ENCODE measurements at regions not wholly inside any gene's neighbourhood (a gene's known extent, or its start where the extent isn't known, plus 50 kb on each side); places are given as distances from the start of the nearest gene placed in this dataset.
"Not testable (repeated sequence)": the region's sequence is repeated elsewhere in the genome, so short reads cannot be mapped to it uniquely, and the experiment has no call there.

- WGBS, 2 experiments (ENCODE audit: insufficient coverage in 1 of 2, insufficient read length in 1 of 2), result 88 to 100% methylated on average over 1 to 2 of the region's 2 CpGs
- no peak for DNase-seq
- no peaks in the 10 kb centered on the region for H3K36me3 Mint-ChIP-seq (ENCODE audit: low read depth)
- Histone ChIP-seq H3K36me3 (ENCODE audit: control insufficient read depth, insufficient read depth, low read length) (no peaks in the 10 kb centered on the region), H3K27ac (ENCODE audit: low read depth, low read length) (no peak overlapping the region), H3K9ac (ENCODE audit: extremely low read depth, low read length, poor library complexity, severe bottlenecking) (no peak overlapping the region), H3K9me3 (ENCODE audit: control insufficient read depth, low read length) (no peaks in the 10 kb centered on the region), H3K27me3 (ENCODE audit: control insufficient read depth, insufficient read depth, low read length, poor library complexity, severe bottlenecking) (no peaks in the 10 kb centered on the region), H3K4me3 (ENCODE audit: low read length) (no peak overlapping the region), H3K4me1 (ENCODE audit: control insufficient read depth, insufficient read depth, low read length) (no peaks in the 10 kb centered on the region)
- no peak overlapping the region for H3K4me3 Mint-ChIP-seq
- no peak overlapping the region for H3K27ac Mint-ChIP-seq
- TF ChIP-seq CTCF (conservative IDR thresholded peaks at IDR 0.05), result no peak
- H3K27me3 Mint-ChIP-seq (ENCODE audit: insufficient read depth), result no peaks in the 10 kb centered on the region
- H3K9me3 Mint-ChIP-seq, result no peaks in the 10 kb centered on the region
- no peaks in the 10 kb centered on the region for H3K4me1 Mint-ChIP-seq
Observed at GRCh38 chr3:84692261-84692660, 266.5 kb upstream of the CADM2 start.

DNA sequence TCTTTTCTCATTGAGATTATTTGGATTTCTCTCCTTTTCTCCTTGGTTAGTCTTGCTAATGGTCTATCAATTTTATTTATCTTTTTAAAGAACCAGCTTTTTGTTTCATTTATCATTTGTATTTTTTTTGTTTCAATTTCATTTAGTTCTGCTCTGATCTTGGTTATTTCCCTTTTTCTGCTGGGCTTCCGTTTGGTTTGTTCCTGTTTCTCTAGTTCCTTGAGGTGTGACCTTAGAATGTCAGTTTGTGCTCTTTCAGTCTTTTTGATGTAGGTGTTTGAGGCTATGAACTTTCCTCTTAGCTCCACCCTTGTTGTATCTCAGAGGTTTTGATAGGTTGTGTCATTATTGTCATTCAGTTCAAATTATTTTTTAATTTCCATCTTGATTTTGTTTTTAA, 248.5 kb upstream of the CADM2 start:
- not testable (repeated sequence) for H3K4me3 ChIP-seq (ENCODE audit: low read length); H3K9ac ChIP-seq (ENCODE audit: extremely low read depth, low read length, poor library complexity, severe bottlenecking)
- WGBS, 2 experiments (ENCODE audit: insufficient coverage in 1 of 2, insufficient read length in 1 of 2), result 80% methylated on average over 1 of the region's 1 CpG; no CpG with 5 or more reads in 1 of the 2 experiments

GRCh38 chr3:84717894-84718293, 240.9 kb upstream of the CADM2 start:
- Mint-ChIP-seq H3K36me3 (ENCODE audit: low read depth) (no peaks in the 10 kb centered on the region), H3K27me3 (ENCODE audit: insufficient read depth) (no peaks in the 10 kb centered on the region), H3K4me3 (no peak overlapping the region), H3K27ac (no peak overlapping the region), H3K4me1 (no peaks in the 10 kb centered on the region), H3K9me3 (no peaks in the 10 kb centered on the region)
- WGBS, 2 experiments (ENCODE audit: insufficient coverage in 1 of 2, insufficient read length in 1 of 2), result 87 to 100% methylated on average over 2 to 3 of the region's 3 CpGs
- H3K36me3 ChIP-seq (ENCODE audit: control insufficient read depth, insufficient read depth, low read length), result no peaks in the 10 kb centered on the region
- TF ChIP-seq CTCF (conservative IDR thresholded peaks at IDR 0.05), result no peak
- H3K4me1 ChIP-seq (ENCODE audit: control insufficient read depth, insufficient read depth, low read length), result no peaks in the 10 kb centered on the region
- H3K27me3 ChIP-seq (ENCODE audit: control insufficient read depth, insufficient read depth, low read length, poor library complexity, severe bottlenecking), result no peaks in the 10 kb centered on the region
- H3K9me3 ChIP-seq (ENCODE audit: control insufficient read depth, low read length), result no peaks in the 10 kb centered on the region
- no peak for DNase-seq
- H3K9ac ChIP-seq (ENCODE audit: extremely low read depth, low read length, poor library complexity, severe bottlenecking), result no peak overlapping the region
- H3K4me3 ChIP-seq (ENCODE audit: low read length), result no peak overlapping the region
- no peak overlapping the region for H3K27ac ChIP-seq (ENCODE audit: low read depth, low read length)

More for the DNA sequence above, 248.5 kb upstream of the CADM2 start:
- H3K9me3 ChIP-seq (ENCODE audit: control insufficient read depth, low read length); H3K4me1 Mint-ChIP-seq; H3K4me3 Mint-ChIP-seq; DNase-seq; H3K27me3 ChIP-seq (ENCODE audit: control insufficient read depth, insufficient read depth, low read length, poor library complexity, severe bottlenecking); H3K36me3 ChIP-seq (ENCODE audit: control insufficient read depth, insufficient read depth, low read length); H3K27ac ChIP-seq (ENCODE audit: low read depth, low read length); H3K27ac Mint-ChIP-seq; H3K4me1 ChIP-seq (ENCODE audit: control insufficient read depth, insufficient read depth, low read length); H3K36me3 Mint-ChIP-seq (ENCODE audit: low read depth); H3K27me3 Mint-ChIP-seq (ENCODE audit: insufficient read depth): not testable (repeated sequence)
- H3K9me3 Mint-ChIP-seq, result peaks cover 11% of the 10 kb centered on the region

DNA sequence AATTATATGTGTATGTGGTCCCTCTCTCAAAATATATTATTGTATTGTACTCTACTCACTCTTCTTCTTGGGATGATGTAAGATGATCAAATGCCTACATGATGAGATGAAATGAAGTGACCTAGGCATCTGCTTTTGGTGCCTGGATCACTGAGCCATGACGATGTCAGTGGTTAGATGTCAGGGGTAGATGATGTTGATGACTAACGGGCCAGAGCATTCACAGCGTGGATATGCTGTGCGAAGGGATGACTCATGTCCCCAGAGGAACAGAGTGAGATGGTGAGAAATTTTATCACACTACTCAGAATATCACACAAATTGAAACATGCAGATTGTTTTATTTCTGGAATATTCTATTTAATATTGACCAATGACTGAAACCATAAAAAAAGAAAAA, 233.9 kb upstream of the CADM2 start:
- Histone ChIP-seq H3K9ac (ENCODE audit: extremely low read depth, low read length, poor library complexity, severe bottlenecking) (no peak overlapping the region), H3K27ac (ENCODE audit: low read depth, low read length) (no peak overlapping the region), H3K9me3 (ENCODE audit: control insufficient read depth, low read length) (no peaks in the 10 kb centered on the region), H3K4me3 (ENCODE audit: low read length) (no peak overlapping the region), H3K27me3 (ENCODE audit: control insufficient read depth, insufficient read depth, low read length, poor library complexity, severe bottlenecking) (no peaks in the 10 kb centered on the region), H3K36me3 (ENCODE audit: control insufficient read depth, insufficient read depth, low read length) (no peaks in the 10 kb centered on the region), H3K4me1 (ENCODE audit: control insufficient read depth, insufficient read depth, low read length) (peaks cover 4% of the 10 kb centered on the region)
- H3K27ac Mint-ChIP-seq, result no peak overlapping the region
- 40 to 82% methylated on average over 1 to 4 of the region's 4 CpGs for WGBS, 2 experiments (ENCODE audit: insufficient coverage in 1 of 2, insufficient read length in 1 of 2)
- H3K36me3 Mint-ChIP-seq (ENCODE audit: low read depth), result no peaks in the 10 kb centered on the region
- no peaks in the 10 kb centered on the region for H3K27me3 Mint-ChIP-seq (ENCODE audit: insufficient read depth)
- TF ChIP-seq CTCF (conservative IDR thresholded peaks at IDR 0.05), result no peak
- no peak for DNase-seq
- peaks cover 2% of the 10 kb centered on the region for H3K4me1 Mint-ChIP-seq
- H3K4me3 Mint-ChIP-seq, result no peak overlapping the region
- H3K9me3 Mint-ChIP-seq, result no peaks in the 10 kb centered on the region

Measured in endodermal cell (in vitro differentiated cells).